ENCODE measurements at regions not wholly inside any gene's neighbourhood (a gene's known extent, or its start where the extent isn't known, plus 50 kb on each side); places are given as distances from the start of the nearest gene placed in this dataset.

DNA sequence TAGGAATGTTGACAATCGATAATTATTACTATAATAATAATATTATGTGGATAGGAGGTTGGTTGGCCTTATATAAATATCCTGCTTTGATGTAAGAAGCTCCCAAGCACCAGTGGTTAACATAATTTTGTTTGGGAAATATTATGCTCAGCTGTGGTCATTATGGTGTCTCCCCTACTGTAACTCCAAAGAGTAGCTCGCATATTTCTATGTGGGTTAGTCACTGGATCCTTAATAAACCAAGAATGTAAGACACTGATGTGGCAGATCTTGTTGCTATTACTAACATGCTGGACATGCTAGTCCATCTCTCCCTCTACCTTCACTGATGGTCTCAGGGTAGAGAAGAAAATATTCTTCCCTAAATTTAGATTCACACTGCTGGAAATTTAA lies 79.2 kb upstream of the RALGPS2 start:
- TF ChIP-seq, protein P1, sequence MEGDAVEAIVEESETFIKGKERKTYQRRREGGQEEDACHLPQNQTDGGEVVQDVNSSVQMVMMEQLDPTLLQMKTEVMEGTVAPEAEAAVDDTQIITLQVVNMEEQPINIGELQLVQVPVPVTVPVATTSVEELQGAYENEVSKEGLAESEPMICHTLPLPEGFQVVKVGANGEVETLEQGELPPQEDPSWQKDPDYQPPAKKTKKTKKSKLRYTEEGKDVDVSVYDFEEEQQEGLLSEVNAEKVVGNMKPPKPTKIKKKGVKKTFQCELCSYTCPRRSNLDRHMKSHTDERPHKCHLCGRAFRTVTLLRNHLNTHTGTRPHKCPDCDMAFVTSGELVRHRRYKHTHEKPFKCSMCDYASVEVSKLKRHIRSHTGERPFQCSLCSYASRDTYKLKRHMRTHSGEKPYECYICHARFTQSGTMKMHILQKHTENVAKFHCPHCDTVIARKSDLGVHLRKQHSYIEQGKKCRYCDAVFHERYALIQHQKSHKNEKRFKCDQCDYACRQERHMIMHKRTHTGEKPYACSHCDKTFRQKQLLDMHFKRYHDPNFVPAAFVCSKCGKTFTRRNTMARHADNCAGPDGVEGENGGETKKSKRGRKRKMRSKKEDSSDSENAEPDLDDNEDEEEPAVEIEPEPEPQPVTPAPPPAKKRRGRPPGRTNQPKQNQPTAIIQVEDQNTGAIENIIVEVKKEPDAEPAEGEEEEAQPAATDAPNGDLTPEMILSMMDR (IDR thresholded peaks at IDR 0.05): no peak
- no peak for TF ChIP-seq POLR2A (IDR thresholded peaks at IDR 0.05; ENCODE audit: low read depth)
- TF ChIP-seq POLR2AphosphoS5 (IDR thresholded peaks at IDR 0.05): no peak
- TF ChIP-seq EP300 (IDR thresholded peaks at IDR 0.05): no peak

Measured in esophagus muscularis mucosa (tissue), 4 donors.